ENCODE measurements at regions not wholly inside any gene's neighbourhood (a gene's known extent, or its start where the extent isn't known, plus 50 kb on each side); places are given as distances from the start of the nearest gene placed in this dataset.

DNA sequence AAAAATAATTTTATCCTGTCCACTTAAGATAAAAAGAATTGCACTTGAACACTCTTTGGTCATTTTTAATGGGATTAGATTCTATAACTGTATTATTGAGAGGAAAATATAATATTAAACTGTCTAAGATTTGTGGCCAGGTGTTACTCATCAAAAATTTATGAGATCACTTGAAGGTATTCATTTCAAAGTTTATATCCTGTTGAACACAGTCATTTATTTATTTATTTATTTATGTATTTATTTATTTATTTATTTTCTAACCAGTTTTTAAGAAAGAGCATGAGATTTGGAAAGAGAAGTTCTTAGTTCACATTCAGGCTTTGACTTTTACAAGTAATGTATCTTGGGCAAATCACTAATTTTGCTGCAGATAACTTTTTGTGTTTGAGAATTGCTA is 692.7 kb downstream of the LTN1 start:
- TF ChIP-seq CTCF (conservative IDR thresholded peaks at IDR 0.05; ENCODE audit: low read length), result no peak
- TF ChIP-seq EZH2phosphoT487 (IDR thresholded peaks at IDR 0.05; ENCODE audit: borderline replicate concordance), result no peak

Measured in Loucy (cell line).